ENCODE measurements at regions not wholly inside any gene's neighbourhood (a gene's known extent, or its start where the extent isn't known, plus 50 kb on each side); places are given as distances from the start of the nearest gene placed in this dataset.

GRCh38 chr17:77394540-77395295 lies 253.9 kb downstream of the SEC14L1 start:
- no peak for DNase-seq

GRCh38 chr17:77395501-77396048 lies 254.8 kb downstream of the SEC14L1 start:
- no peak for DNase-seq

- DNase-seq, result no peak
Observed at GRCh38 chr17:77396610-77397009, 255.8 kb downstream of the SEC14L1 start.

GRCh38 chr17:77398274-77398673 lies 257.5 kb downstream of the SEC14L1 start:
- no peak for DNase-seq

GRCh38 chr17:77399319-77399957 lies 258.7 kb downstream of the SEC14L1 start:
- no peak for DNase-seq

GRCh38 chr17:77400445-77400870 lies 259.7 kb downstream of the SEC14L1 start:
- no peak for DNase-seq

- DNase-seq, result no peak
Observed at GRCh38 chr17:77402159-77402731, 261.5 kb downstream of the SEC14L1 start.

- no peak for DNase-seq
Observed at GRCh38 chr17:77403854-77404253, 263.1 kb downstream of the SEC14L1 start.

- DNase-seq, result no peak
Observed at GRCh38 chr17:77404812-77405581, 264.2 kb downstream of the SEC14L1 start.

GRCh38 chr17:77405867-77406732 lies 265.3 kb downstream of the SEC14L1 start:
- DNase-seq, result no peak

- DNase-seq, result no peak
Observed at GRCh38 chr17:77407321-77408277, 266.8 kb downstream of the SEC14L1 start.

- DNase-seq, result no peak
Observed at GRCh38 chr17:77408284-77408683, 267.5 kb downstream of the SEC14L1 start.

- no peak for DNase-seq
Observed at GRCh38 chr17:77409282-77410161, 268.8 kb downstream of the SEC14L1 start.

- DNase-seq, result no peak
Observed at GRCh38 chr17:77410470-77410869, 269.7 kb downstream of the SEC14L1 start.

GRCh38 chr17:77414811-77415400 lies 274.1 kb downstream of the SEC14L1 start:
- DNase-seq, result no peak

- DNase-seq, result no peak
Observed at GRCh38 chr17:77416105-77416713, 275.4 kb downstream of the SEC14L1 start.

GRCh38 chr17:77417575-77417974 lies 276.8 kb downstream of the SEC14L1 start:
- no peak for DNase-seq

GRCh38 chr17:77418609-77419008 lies 277.8 kb downstream of the SEC14L1 start:
- no peak for DNase-seq

All from renal pelvis (tissue), 1 donor.